PC-3 (cell line): ENCODE measurements at regions not wholly inside any gene's neighbourhood (a gene's known extent, or its start where the extent isn't known, plus 50 kb on each side); places are given as distances from the start of the nearest gene placed in this dataset.

Source experiments
- ATAC-seq: fragments of 200-7000 bp; cut with Tn5 transposase; 2 replicates; pipeline ENCODE4 v1.9.1; 2020; ENCODE audit warnings: mild to moderate bottlenecking, moderate library complexity
- BruUV-seq: library from RNA; stranded (reverse); fragments of 400-500 nt; replicated peaks from 2 replicates; lab custom pipeline; 2021; lab: Mats Ljungman, UMichigan
- CTCF ChIA-PET: fragments of 300-600 bp; sonication (Branson Sonifier 250); formaldehyde crosslinking; loops from one replicate; lab custom pipeline; 2022; ENCODE audit warnings: antibody characterized with exemption; lab: Charles Lee
- POLR2A ChIA-PET: fragments of 300-600 bp; sonication (Branson Sonifier 250); formaldehyde crosslinking; loops from one replicate; lab custom pipeline; 2022; ENCODE audit warnings: antibody characterized with exemption; ENCODE audit not compliant: unreplicated experiment; lab: Charles Lee
- DNase-seq: peaks from one replicate; pipeline ENCODE4 v3.0.0-alpha.2; 2015
- H2AFZ ChIP-seq: fragments of 300-600 bp; sonication (generic); 2 replicates; pipeline ENCODE4 v1.6.0; 2016; ENCODE audit warnings: antibody characterized with exemption, low read length
- H3F3A ChIP-seq: fragments of 300-600 bp; sonication (generic); one replicate; pipeline ENCODE4 v1.6.0; 2017; ENCODE audit warnings: antibody characterized with exemption, low read length, control low read depth, mild to moderate bottlenecking; ENCODE audit not compliant: unreplicated experiment
- H3K27ac ChIP-seq: fragments of 300-600 bp; sonication (generic); 2 replicates; pipeline ENCODE4 v1.5.1; 2016; ENCODE audit warnings: mild to moderate bottlenecking, low read length
- H3K27me3 ChIP-seq: fragments of 300-600 bp; sonication (generic); 2 replicates; pipeline ENCODE4 v1.6.1; 2016; ENCODE audit warnings: low read length, mixed read lengths
- H3K36me3 ChIP-seq: fragments of 300-600 bp; sonication (generic); 2 replicates; pipeline ENCODE4 v1.6.1; 2016; ENCODE audit warnings: low read depth, mixed run types, low read length, mixed read lengths
- H3K4me1 ChIP-seq: fragments of 300-600 bp; sonication (generic); 2 replicates; pipeline ENCODE4 v1.5.1; 2016; ENCODE audit warnings: low read length; ENCODE audit not compliant: insufficient read depth
- H3K4me2 ChIP-seq: fragments of 300-600 bp; sonication (generic); 2 replicates; pipeline ENCODE4 v1.6.0; 2016; ENCODE audit warnings: low read length
- H3K4me3 ChIP-seq: fragments of 300-600 bp; sonication (generic); 2 replicates; pipeline ENCODE4 v1.5.1; 2016; ENCODE audit warnings: mild to moderate bottlenecking, low read length, mixed read lengths
- H3K79me2 ChIP-seq: fragments of 300-600 bp; sonication (generic); 2 replicates; pipeline ENCODE4 v1.6.1; 2017; ENCODE audit warnings: low read length, mixed read lengths
- H3K9ac ChIP-seq: fragments of 300-600 bp; sonication (generic); 2 replicates; pipeline ENCODE4 v1.6.0; 2016; ENCODE audit warnings: mild to moderate bottlenecking, low read length
- H3K9me2 ChIP-seq: fragments of 300-600 bp; sonication (generic); replicated peaks from 2 replicates; pipeline ENCODE4 v1.6.1; 2016; ENCODE audit warnings: mixed run types, low read length, mixed read lengths
- H3K9me3 ChIP-seq: fragments of 300-600 bp; sonication (generic); 2 replicates; pipeline ENCODE4 v1.6.1; 2016; ENCODE audit warnings: low read length, mixed read lengths
- H4K20me1 ChIP-seq: fragments of 300-600 bp; sonication (generic); 2 replicates; pipeline ENCODE4 v1.6.1; 2016; ENCODE audit warnings: low read length, mixed read lengths
- CTCF ChIP-seq: fragments of 300-600 bp; sonication (generic); conservative IDR thresholded peaks from 2 replicates; pipeline ENCODE4 v1.5.1; 2017; ENCODE audit warnings: antibody characterized with exemption, low read depth, mild to moderate bottlenecking, low read length
- EZH2 ChIP-seq: fragments of 300-600 bp; sonication (generic); IDR thresholded peaks from one replicate; pipeline ENCODE4 v1.6.1; 2017; ENCODE audit warnings: antibody characterized with exemption, mild to moderate bottlenecking, low read length; ENCODE audit not compliant: unreplicated experiment
- EZH2phosphoT487 ChIP-seq: fragments of 300-600 bp; sonication (generic); IDR thresholded peaks from 2 replicates; pipeline ENCODE4 v1.6.1; 2018; ENCODE audit warnings: mild to moderate bottlenecking, antibody characterized with exemption, low read length, borderline replicate concordance
- intact Hi-C: fragments of 100-400 bp; cut with micrococcal nuclease; formaldehyde crosslinking; loops from 2 replicates; pipeline ENCODE4 v1.9.0; 2023

GRCh38 chr4:123667991-123668390 is 271.4 kb downstream of the SPRY1 start:
- ChIA-PET POLR2A (no interaction called here), CTCF (no interaction called here)
- Histone ChIP-seq H3K4me1 (peaks cover 18% of the 10 kb centered on the region), H3K36me3 (no peaks in the 10 kb centered on the region), H3K27me3 (no peaks in the 10 kb centered on the region), H3K27ac (peak overlapping the region; percentile 43), H3K9ac (no peak overlapping the region), H3K9me3 (no peaks in the 10 kb centered on the region), H4K20me1 (no peaks in the 10 kb centered on the region), H2AFZ (no peak overlapping the region), H3K4me2 (no peak overlapping the region), H3F3A (no peaks in the 10 kb centered on the region), H3K4me3 (no peak overlapping the region), H3K9me2 (no peaks in the 10 kb centered on the region), H3K79me2 (no peaks in the 10 kb centered on the region)
- TF ChIP-seq EZH2 (no peak), EZH2phosphoT487 (no peak), CTCF (no peak)
- BruUV-seq: no TSS peak
- intact Hi-C loops: no loop called here
- DNase-seq (no peak), ATAC-seq (no peak)

- no peaks in the 10 kb centered on the region for H3K9me2 ChIP-seq
- H3K79me2 ChIP-seq: no peaks in the 10 kb centered on the region
- POLR2A ChIA-PET: no interaction called here
- peaks cover 32% of the 10 kb centered on the region for H3K4me1 ChIP-seq
- CTCF ChIA-PET: no interaction called here
- H3K9ac ChIP-seq: no peak overlapping the region
- ATAC-seq (no peak), DNase-seq (no peak)
- H4K20me1 ChIP-seq: no peaks in the 10 kb centered on the region
- intact Hi-C loops: loop anchor here (5.0 to 10.0 kb wide), 3 partner anchors 83 to 650 kb away; no protein-coding TSS in a partner anchor
- H3K4me3 ChIP-seq: no peak overlapping the region
- H2AFZ ChIP-seq: no peak overlapping the region
- no peaks in the 10 kb centered on the region for H3K36me3 ChIP-seq
- BruUV-seq: no TSS peak
- H3K4me2 ChIP-seq: no peak overlapping the region
- H3K9me3 ChIP-seq: no peaks in the 10 kb centered on the region
- no peaks in the 10 kb centered on the region for H3F3A ChIP-seq
- H3K27me3 ChIP-seq: no peaks in the 10 kb centered on the region
- H3K27ac ChIP-seq: no peak overlapping the region
- no peak for TF ChIP-seq EZH2
- TF ChIP-seq CTCF: no peak
- no peak for TF ChIP-seq EZH2phosphoT487
These were observed 275.2 kb downstream of the SPRY1 start for GRCh38 chr4:123671636-123672404.

GRCh38 chr4:123672987-123673386 is 276.4 kb downstream of the SPRY1 start:
- DNase-seq: peak; percentile 69
- peak overlapping the region; percentile 46; the same call in 1 of the 2 replicates for H2AFZ ChIP-seq
- peak overlapping the region; percentile 72 for H3K27ac ChIP-seq
- no peaks in the 10 kb centered on the region for H4K20me1 ChIP-seq
- peak overlapping the region; percentile 10; the same call in 1 of the 2 replicates for H3K4me3 ChIP-seq
- H3K79me2 ChIP-seq: no peaks in the 10 kb centered on the region
- POLR2A ChIA-PET: interaction anchor here (0.5 to 0.7 kb wide), 3 partner anchors 31 to 750 kb away, joined by 3 to 5 read pairs (median 4); no protein-coding TSS in a partner anchor
- no peaks in the 10 kb centered on the region for H3K9me2 ChIP-seq
- H3K9me3 ChIP-seq: no peaks in the 10 kb centered on the region
- CTCF ChIA-PET: no interaction called here
- H3F3A ChIP-seq: no peaks in the 10 kb centered on the region
- peaks cover 24% of the 10 kb centered on the region for H3K4me1 ChIP-seq
- peak; percentile 46 for ATAC-seq
- intact Hi-C loops: loop anchor here (5.0 to 10.0 kb wide), 3 partner anchors 82 to 649 kb away; no protein-coding TSS in a partner anchor
- H3K27me3 ChIP-seq: no peaks in the 10 kb centered on the region
- no peak overlapping the region for H3K9ac ChIP-seq
- peak overlapping the region; percentile 66 for H3K4me2 ChIP-seq
- no peak for TF ChIP-seq CTCF
- TF ChIP-seq EZH2phosphoT487: no peak
- no peak for TF ChIP-seq EZH2
- no peaks in the 10 kb centered on the region for H3K36me3 ChIP-seq
- no TSS peak for BruUV-seq
